ENCODE measurements at regions not wholly inside any gene's neighbourhood (a gene's known extent, or its start where the extent isn't known, plus 50 kb on each side); places are given as distances from the start of the nearest gene placed in this dataset.

DNA sequence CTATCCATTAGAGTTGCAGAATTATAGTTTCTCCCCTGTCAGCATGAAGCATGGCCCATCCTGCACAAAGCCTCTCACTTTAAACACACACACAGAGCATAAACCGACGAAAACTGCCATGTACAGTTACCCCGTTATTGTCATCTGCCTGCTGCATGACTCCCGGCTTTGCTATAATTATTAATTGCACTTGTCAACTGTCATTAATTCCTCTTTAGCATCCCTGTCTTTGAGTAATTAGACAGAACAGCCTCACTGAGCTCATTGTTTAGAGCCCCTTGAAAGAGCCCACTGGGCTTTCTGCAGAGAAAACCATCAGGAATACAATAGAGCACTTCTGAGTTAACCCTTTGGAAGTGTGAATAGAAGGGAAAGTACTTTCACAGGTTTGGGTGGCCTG, 307.2 kb upstream of the SOX5 start:
- no peak for DNase-seq (ENCODE audit: low read depth)

DNA sequence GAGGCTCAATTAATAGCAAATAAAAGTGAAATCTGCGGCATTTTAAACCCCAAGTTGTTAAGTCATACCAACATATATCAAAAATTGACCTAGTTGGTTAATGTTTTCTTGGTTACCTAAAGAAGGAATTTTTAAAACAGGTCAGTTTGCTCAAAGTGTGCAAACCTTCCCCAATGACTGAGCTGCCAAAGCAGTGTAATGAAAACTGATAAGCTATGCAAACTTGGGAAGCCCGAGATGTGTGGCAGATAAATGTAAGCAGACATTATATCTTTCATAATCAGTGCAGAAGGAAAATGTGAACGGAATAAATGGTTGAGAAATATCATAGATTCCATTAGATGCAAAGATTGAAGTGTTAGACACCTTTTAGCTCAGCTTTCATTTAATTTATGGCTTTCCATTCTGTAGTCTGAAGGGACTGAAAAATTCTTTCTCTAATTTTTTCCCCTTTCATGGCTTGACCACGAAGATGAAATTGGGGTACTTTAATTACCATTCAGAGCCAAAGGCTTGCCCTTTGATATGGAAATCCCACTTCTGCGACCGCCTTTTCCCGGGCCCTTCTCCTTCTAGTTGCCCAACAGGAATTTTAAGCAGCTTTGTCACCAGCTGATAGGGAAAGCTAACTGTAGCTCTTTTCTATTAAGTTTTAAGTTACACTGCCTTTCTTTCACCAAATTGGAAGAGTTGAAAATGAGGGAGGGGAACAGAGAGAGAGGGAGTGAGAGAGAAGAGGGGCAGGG, 306.6 kb upstream of the SOX5 start:
- no peak for DNase-seq (ENCODE audit: low read depth)
- TF ChIP-seq, protein P1, sequence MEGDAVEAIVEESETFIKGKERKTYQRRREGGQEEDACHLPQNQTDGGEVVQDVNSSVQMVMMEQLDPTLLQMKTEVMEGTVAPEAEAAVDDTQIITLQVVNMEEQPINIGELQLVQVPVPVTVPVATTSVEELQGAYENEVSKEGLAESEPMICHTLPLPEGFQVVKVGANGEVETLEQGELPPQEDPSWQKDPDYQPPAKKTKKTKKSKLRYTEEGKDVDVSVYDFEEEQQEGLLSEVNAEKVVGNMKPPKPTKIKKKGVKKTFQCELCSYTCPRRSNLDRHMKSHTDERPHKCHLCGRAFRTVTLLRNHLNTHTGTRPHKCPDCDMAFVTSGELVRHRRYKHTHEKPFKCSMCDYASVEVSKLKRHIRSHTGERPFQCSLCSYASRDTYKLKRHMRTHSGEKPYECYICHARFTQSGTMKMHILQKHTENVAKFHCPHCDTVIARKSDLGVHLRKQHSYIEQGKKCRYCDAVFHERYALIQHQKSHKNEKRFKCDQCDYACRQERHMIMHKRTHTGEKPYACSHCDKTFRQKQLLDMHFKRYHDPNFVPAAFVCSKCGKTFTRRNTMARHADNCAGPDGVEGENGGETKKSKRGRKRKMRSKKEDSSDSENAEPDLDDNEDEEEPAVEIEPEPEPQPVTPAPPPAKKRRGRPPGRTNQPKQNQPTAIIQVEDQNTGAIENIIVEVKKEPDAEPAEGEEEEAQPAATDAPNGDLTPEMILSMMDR (IDR thresholded peaks at IDR 0.05; ENCODE audit: insufficient read depth, low read length), result no peak
- H3K4me3 ChIP-seq (ENCODE audit: low read depth, low read length), result no peak overlapping the region

More for the DNA sequence above, 307.2 kb upstream of the SOX5 start:
- TF ChIP-seq, protein P1 (IDR thresholded peaks at IDR 0.05; ENCODE audit: insufficient read depth, low read length), result no peak
- H3K4me3 ChIP-seq (ENCODE audit: low read depth, low read length), result no peak overlapping the region

DNA sequence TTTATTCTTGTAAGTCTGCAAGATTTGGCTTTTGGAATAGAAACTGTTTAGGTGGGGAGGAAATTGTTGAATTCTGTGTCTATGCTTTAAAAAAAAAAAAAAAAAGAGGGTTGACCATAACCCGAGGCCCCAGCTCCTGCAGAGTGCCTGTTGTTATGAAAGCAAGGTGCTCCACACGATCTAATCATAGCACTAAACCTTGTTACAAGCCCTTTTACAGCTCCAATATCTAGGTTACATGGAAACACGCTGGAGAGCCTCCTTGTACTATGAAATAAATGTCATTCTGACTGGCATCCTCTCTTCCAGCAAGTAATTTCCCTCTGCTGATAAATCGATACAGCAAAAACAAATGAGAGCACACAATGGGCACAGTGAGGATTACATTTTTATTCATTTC, 303.1 kb upstream of the SOX5 start:
- no peak for DNase-seq (ENCODE audit: low read depth)
- H3K4me3 ChIP-seq (ENCODE audit: low read depth, low read length), result no peak overlapping the region
- TF ChIP-seq, protein P1 (IDR thresholded peaks at IDR 0.05; ENCODE audit: insufficient read depth, low read length), result no peak

DNA sequence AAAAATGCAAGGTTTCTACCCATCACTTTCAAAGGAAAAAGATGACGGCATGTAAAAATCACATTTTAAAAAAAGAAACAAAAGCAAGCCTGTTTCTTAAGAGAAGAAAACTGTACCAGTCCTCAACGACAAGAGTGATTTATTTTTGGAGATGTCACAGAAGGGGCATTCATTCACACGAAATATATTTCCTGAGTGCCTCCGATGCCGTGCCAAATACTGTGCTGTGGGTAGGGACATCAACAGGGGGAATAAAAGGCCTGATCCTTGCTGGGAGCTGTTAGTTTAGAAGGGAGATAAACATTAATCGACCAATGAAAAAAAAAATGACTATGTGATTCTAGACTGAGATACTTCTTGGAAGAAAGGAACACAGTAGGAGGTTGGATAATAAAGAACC, 297.5 kb upstream of the SOX5 start:
- TF ChIP-seq, protein P1 (IDR thresholded peaks at IDR 0.05; ENCODE audit: insufficient read depth, low read length), result no peak
- no peak for DNase-seq (ENCODE audit: low read depth)
- H3K4me3 ChIP-seq (ENCODE audit: low read depth, low read length), result no peak overlapping the region

DNA sequence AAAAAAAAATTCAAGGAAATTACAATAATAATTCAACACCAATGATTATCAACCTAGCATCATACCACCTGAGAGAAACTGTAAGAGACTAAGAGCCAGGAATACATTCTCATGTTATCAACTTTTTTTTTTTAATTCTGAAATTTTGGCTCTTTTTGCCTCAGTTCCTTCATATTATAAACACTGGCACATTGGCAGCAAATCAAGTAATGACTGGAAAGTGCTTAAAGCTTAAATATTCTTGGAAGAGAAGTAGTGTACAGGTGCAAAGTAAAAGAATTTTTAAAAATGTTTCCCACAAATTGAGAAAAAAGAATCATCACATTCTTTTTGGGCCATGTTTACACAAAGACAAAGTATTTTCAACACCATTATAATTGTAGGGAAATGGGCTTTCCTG, 296.9 kb upstream of the SOX5 start:
- no peak overlapping the region for H3K4me3 ChIP-seq (ENCODE audit: low read depth, low read length)
- no peak for DNase-seq (ENCODE audit: low read depth)
- TF ChIP-seq, protein P1 (IDR thresholded peaks at IDR 0.05; ENCODE audit: insufficient read depth, low read length), result no peak

DNA sequence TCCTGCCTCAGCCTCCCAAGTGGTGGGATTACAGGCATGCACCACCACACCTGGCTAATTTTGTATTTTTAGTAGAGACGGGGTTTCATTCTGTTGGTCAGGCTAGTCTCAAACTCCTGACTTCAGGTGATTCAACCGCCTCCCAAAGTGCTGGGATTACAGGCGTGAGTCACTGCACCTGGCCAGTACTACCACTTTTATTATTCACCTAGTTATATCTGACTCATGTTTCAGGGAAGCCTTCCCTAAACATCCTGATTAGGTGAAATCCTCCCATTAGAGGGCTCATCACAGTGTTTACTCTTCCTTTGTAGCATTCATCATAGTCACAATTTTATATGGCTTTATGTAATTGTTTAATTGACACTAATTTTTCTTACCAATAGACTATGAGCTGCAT, 295.3 kb upstream of the SOX5 start:
- no peak for DNase-seq (ENCODE audit: low read depth)
- TF ChIP-seq, protein P1 (IDR thresholded peaks at IDR 0.05; ENCODE audit: insufficient read depth, low read length), result no peak

DNA sequence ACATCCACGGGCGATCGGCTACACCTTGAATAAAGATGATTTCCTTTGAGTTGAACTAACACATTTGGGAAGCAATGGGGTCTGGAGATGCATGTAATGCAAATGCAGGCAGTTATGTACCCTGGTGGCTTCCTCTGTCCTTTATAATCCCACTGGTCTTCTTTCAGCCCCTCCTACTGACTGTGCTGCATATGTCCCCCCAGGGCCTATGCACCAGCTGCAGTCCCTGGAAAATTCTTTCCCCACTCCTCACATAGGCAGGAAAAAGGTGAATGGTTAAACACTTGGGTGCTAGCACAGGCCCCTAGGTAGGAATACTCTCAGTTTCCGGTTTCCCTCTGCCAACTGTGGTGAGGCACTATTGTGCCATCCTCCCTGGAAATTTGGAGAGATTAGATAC, 294.8 kb upstream of the SOX5 start:
- DNase-seq (ENCODE audit: low read depth), result no peak
- no peak overlapping the region for H3K4me3 ChIP-seq (ENCODE audit: low read depth, low read length)
- TF ChIP-seq, protein P1 (IDR thresholded peaks at IDR 0.05; ENCODE audit: insufficient read depth, low read length), result no peak

More for the DNA sequence above, 295.3 kb upstream of the SOX5 start:
- H3K4me3 ChIP-seq (ENCODE audit: low read depth, low read length), result no peak overlapping the region

Data from fibroblast of the aortic adventitia (primary cell).